Right ventricle myocardium superior (tissue), 1 donor: ENCODE measurements at regions not wholly inside any gene's neighbourhood (a gene's known extent, or its start where the extent isn't known, plus 50 kb on each side); places are given as distances from the start of the nearest gene placed in this dataset.
"Not testable (repeated sequence)": the region's sequence is repeated elsewhere in the genome, so short reads cannot be mapped to it uniquely, and the experiment has no call there.

Source experiments
- ATAC-seq: fragments of 200-7000 bp; cut with Tn5 transposase; one replicate; pipeline ENCODE4 v1.9.1; 2020; ENCODE audit warnings: mild to moderate bottlenecking; ENCODE audit not compliant: poor library complexity
- DNase-seq: peaks from one replicate; pipeline ENCODE4 v3.0.0-alpha.2; 2020
- intact Hi-C: fragments of 100-400 bp; cut with DNase I; formaldehyde crosslinking; loops from one replicate; pipeline ENCODE4 v1.11.2; 2022
- donor health status: DM: no; HTN: yes; CAD: no; lungs with severe emphysema.

- peak; percentile 79 for ATAC-seq
- intact Hi-C loops, DNase-seq: not testable (repeated sequence)
Observed at GRCh38 chrY:23361897-23362296, 142.6 kb downstream of the DAZ2 start.

GRCh38 chrY:23363239-23363997, 144.1 kb downstream of the DAZ2 start:
- ATAC-seq, result peak; percentile 88
- intact Hi-C loops, DNase-seq: not testable (repeated sequence)

GRCh38 chrY:23364174-23364573, 144.8 kb downstream of the DAZ2 start:
- DNase-seq, intact Hi-C loops: not testable (repeated sequence)
- ATAC-seq, result peak; percentile 85

- DNase-seq, intact Hi-C loops: not testable (repeated sequence)
- ATAC-seq, result peak; percentile 56
Observed at GRCh38 chrY:23397132-23397531, 177.8 kb downstream of the DAZ2 start.

- intact Hi-C loops, DNase-seq: not testable (repeated sequence)
- peak; percentile 51 for ATAC-seq
Observed at GRCh38 chrY:23401280-23401679, 181.9 kb downstream of the DAZ2 start.

- intact Hi-C loops, DNase-seq: not testable (repeated sequence)
- ATAC-seq, result peak; percentile 85
Observed at GRCh38 chrY:23401818-23402217, 182.5 kb downstream of the DAZ2 start.

- DNase-seq, intact Hi-C loops: not testable (repeated sequence)
- peak; percentile 92 for ATAC-seq
Observed at GRCh38 chrY:23415955-23416354, 196.6 kb downstream of the DAZ2 start.

- DNase-seq, ATAC-seq, intact Hi-C loops: not testable (repeated sequence)
Observed at GRCh38 chrY:23429264-23429663, 209.9 kb downstream of the DAZ2 start.

GRCh38 chrY:23444742-23445141, 225.4 kb downstream of the DAZ2 start:
- DNase-seq, intact Hi-C loops, ATAC-seq: not testable (repeated sequence)

- ATAC-seq, intact Hi-C loops, DNase-seq: not testable (repeated sequence)
Observed at GRCh38 chrY:23445225-23445624, 225.9 kb downstream of the DAZ2 start.

GRCh38 chrY:23455647-23456046, 236.3 kb downstream of the DAZ2 start:
- ATAC-seq, DNase-seq, intact Hi-C loops: not testable (repeated sequence)

GRCh38 chrY:23502883-23503282, 283.6 kb downstream of the DAZ2 start:
- intact Hi-C loops, ATAC-seq, DNase-seq: not testable (repeated sequence)
